Keratinocyte (primary cell): ENCODE measurements at regions not wholly inside any gene's neighbourhood (a gene's known extent, or its start where the extent isn't known, plus 50 kb on each side); places are given as distances from the start of the nearest gene placed in this dataset.
"Not testable (repeated sequence)": the region's sequence is repeated elsewhere in the genome, so short reads cannot be mapped to it uniquely, and the experiment has no call there.

ENCODE experiments used
- DNase-seq: peaks from one replicate; pipeline ENCODE4 v3.0.0-alpha.2; 2011; ENCODE audit warnings: low read depth, missing footprints, low spot score
- FAIRE-seq: peaks from 2 replicates; lab custom pipeline; 2011; peaks lifted over from hg19 to GRCh38; lab: Jason Lieb, UNC
- H2AFZ ChIP-seq: 2 replicates; pipeline ENCODE4 v1.6.0; 2012; ENCODE audit warnings: low read length, control low read depth, inconsistent platforms; ENCODE audit not compliant: control insufficient read depth
- H3K27ac ChIP-seq: 2 replicates; pipeline ENCODE4 v1.5.1; 2011; ENCODE audit warnings: low read length; ENCODE audit not compliant: control insufficient read depth, insufficient read depth
- H3K27me3 ChIP-seq: 3 replicates; pipeline ENCODE4 v1.6.0; 2011; ENCODE audit warnings: low read length; ENCODE audit not compliant: control insufficient read depth, insufficient read depth; ENCODE audit errors: extremely low read depth
- H3K36me3 ChIP-seq, 2 experiments: 2 replicates in 1 of 2; 3 replicates in 1 of 2; pipeline ENCODE4 v1.5.1; 2011; ENCODE audit warnings: low read length in 2 of 2, mild to moderate bottlenecking in 1 of 2; ENCODE audit not compliant: control insufficient read depth in 2 of 2, insufficient read depth in 2 of 2; ENCODE audit errors: extremely low read depth in 1 of 2
- H3K4me1 ChIP-seq: 3 replicates; pipeline ENCODE4 v1.5.1; 2011; ENCODE audit warnings: low read length; ENCODE audit not compliant: control insufficient read depth, insufficient read depth; ENCODE audit errors: extremely low read depth
- H3K4me2 ChIP-seq: 3 replicates; pipeline ENCODE4 v1.6.0; 2011; ENCODE audit warnings: low read depth, low read length; ENCODE audit not compliant: control insufficient read depth, insufficient read depth; ENCODE audit errors: extremely low read depth
- H3K4me3 ChIP-seq, 3 experiments: fragments of 200-600 bp in 1 of 3; sonication (generic) in 1 of 3; 2 replicates in 2 of 3; 3 replicates in 1 of 3; pipeline ENCODE4 v1.5.1; 2011 to 2016; ENCODE audit warnings: low read length in 3 of 3, mild to moderate bottlenecking in 3 of 3, control low read depth in 2 of 3, inconsistent platforms in 1 of 3, low read depth in 1 of 3, mixed read lengths in 1 of 3, mixed run types in 1 of 3, moderate library complexity in 1 of 3; ENCODE audit not compliant: control insufficient read depth in 2 of 3, insufficient read depth in 2 of 3; ENCODE audit errors: extremely low read depth in 1 of 3
- H3K79me2 ChIP-seq: 2 replicates; pipeline ENCODE4 v1.6.0; 2012; ENCODE audit warnings: low read length; ENCODE audit not compliant: control insufficient read depth, insufficient read depth
- H3K9ac ChIP-seq: 3 replicates; pipeline ENCODE4 v1.6.0; 2011; ENCODE audit warnings: low read length; ENCODE audit not compliant: control insufficient read depth, insufficient read depth; ENCODE audit errors: extremely low read depth
- H3K9me1 ChIP-seq: 3 replicates; pipeline ENCODE4 v1.6.0; 2011; ENCODE audit warnings: low read length; ENCODE audit not compliant: control insufficient read depth, insufficient read depth; ENCODE audit errors: extremely low read depth
- H3K9me3 ChIP-seq: 2 replicates; pipeline ENCODE4 v1.5.1; 2012; ENCODE audit warnings: low read depth, low read length; ENCODE audit not compliant: control insufficient read depth
- H4K20me1 ChIP-seq: 3 replicates; pipeline ENCODE4 v1.6.0; 2011; ENCODE audit warnings: low read length; ENCODE audit not compliant: control insufficient read depth, insufficient read depth; ENCODE audit errors: extremely low read depth
- CTCF ChIP-seq, 3 experiments: IDR thresholded peaks in 1 of 3; conservative IDR thresholded peaks in 1 of 3; optimal IDR thresholded peaks in 1 of 3; 2 replicates in 2 of 3; 3 replicates in 1 of 3; pipeline versions ENCODE3 to v1.5.1; 2011; ENCODE audit warnings: low read length in 3 of 3, mild to moderate bottlenecking in 3 of 3, moderate library complexity in 2 of 3, control low read depth in 1 of 3, inconsistent platforms in 1 of 3; ENCODE audit not compliant: insufficient read depth in 2 of 3; ENCODE audit errors: extremely low read depth in 1 of 3
- EZH2 ChIP-seq: IDR thresholded peaks from one replicate; pipeline ENCODE4 v1.6.1; 2012; ENCODE audit warnings: inconsistent platforms, mild to moderate bottlenecking, low read length, moderate library complexity
- dilution Hi-C: fragments of 300-500 bp; cut with MboI; formaldehyde crosslinking; loops from one replicate; pipeline ENCODE4 v1.7.0; 2020; ENCODE audit warnings: low sequenced_read_pairs; ENCODE audit not compliant: extremely low pct_ligation_motif_present

GRCh38 chr4:106529348-106530023 lies 160.9 kb upstream of the GIMD1 start:
- no peaks in the 10 kb centered on the region for H3K79me2 ChIP-seq
- dilution Hi-C loops = no loop called here
- peak overlapping the region in 1 of 3 experiments; percentile 49 for H3K4me3 ChIP-seq
- H2AFZ ChIP-seq = peak overlapping the region; percentile 87
- peaks cover 19% of the 10 kb centered on the region for H3K4me1 ChIP-seq
- FAIRE-seq (peak; percentile 93), DNase-seq (peak; percentile 35)
- TF ChIP-seq CTCF (optimal IDR thresholded peaks at IDR 0.05 in 1 of 3, IDR thresholded peaks at IDR 0.05 in 1 of 3, conservative IDR thresholded peaks at IDR 0.05 in 1 of 3; ENCODE audit: extremely low read depth in 1 of 3, insufficient read depth in 2 of 3, low read length in 3 of 3) (no peak), EZH2 (no peak)
- no peaks in the 10 kb centered on the region for H3K9me3 ChIP-seq
- no peaks in the 10 kb centered on the region for H4K20me1 ChIP-seq
- H3K9ac ChIP-seq = peak overlapping the region; percentile 44
- no peaks in the 10 kb centered on the region for H3K9me1 ChIP-seq
- H3K27ac ChIP-seq = peak overlapping the region; percentile 77
- H3K4me2 ChIP-seq = peak overlapping the region; percentile 64
- no peaks in the 10 kb centered on the region for H3K36me3 ChIP-seq
- no peaks in the 10 kb centered on the region for H3K27me3 ChIP-seq

- Histone ChIP-seq H3K36me3 (no peaks in the 10 kb centered on the region), H3K9ac (no peak overlapping the region), H4K20me1 (no peaks in the 10 kb centered on the region), H3K4me3 (no peak overlapping the region), H3K4me2 (no peak overlapping the region), H3K79me2 (no peaks in the 10 kb centered on the region), H3K4me1 (peaks cover 19% of the 10 kb centered on the region), H3K9me3 (no peaks in the 10 kb centered on the region), H3K9me1 (no peaks in the 10 kb centered on the region), H2AFZ (peak overlapping the region; percentile 10), H3K27ac (no peak overlapping the region), H3K27me3 (no peaks in the 10 kb centered on the region)
- FAIRE-seq = no peak
- TF ChIP-seq EZH2 (no peak), CTCF (optimal IDR thresholded peaks at IDR 0.05 in 1 of 3, IDR thresholded peaks at IDR 0.05 in 1 of 3, conservative IDR thresholded peaks at IDR 0.05 in 1 of 3; ENCODE audit: extremely low read depth in 1 of 3, insufficient read depth in 2 of 3, low read length in 3 of 3) (no peak)
- dilution Hi-C loops = no loop called here
- no peak for DNase-seq
These were observed 158.7 kb upstream of the GIMD1 start for GRCh38 chr4:106527316-106527715.

GRCh38 chr4:106525425-106525824 lies 156.8 kb upstream of the GIMD1 start:
- H3K27ac ChIP-seq, DNase-seq, H3K9me3 ChIP-seq, H3K9ac ChIP-seq, H2AFZ ChIP-seq, H3K9me1 ChIP-seq, FAIRE-seq, H3K79me2 ChIP-seq, H4K20me1 ChIP-seq, H3K4me2 ChIP-seq, dilution Hi-C loops, H3K36me3 ChIP-seq, H3K27me3 ChIP-seq, H3K4me3 ChIP-seq: not testable (repeated sequence)
- H3K4me1 ChIP-seq = peaks cover 15% of the 10 kb centered on the region

GRCh38 chr4:106524772-106525171 lies 156.2 kb upstream of the GIMD1 start:
- FAIRE-seq, H3K27ac ChIP-seq, H4K20me1 ChIP-seq, H3K4me1 ChIP-seq, H3K4me2 ChIP-seq, H3K9me3 ChIP-seq, DNase-seq, H3K9ac ChIP-seq, H3K36me3 ChIP-seq, H2AFZ ChIP-seq, H3K9me1 ChIP-seq, dilution Hi-C loops, H3K79me2 ChIP-seq, H3K27me3 ChIP-seq, H3K4me3 ChIP-seq: not testable (repeated sequence)
